DOHH2 (cell line): ENCODE measurements at regions not wholly inside any gene's neighbourhood (a gene's known extent, or its start where the extent isn't known, plus 50 kb on each side); places are given as distances from the start of the nearest gene placed in this dataset.

Experiments
- CTCF ChIP-seq: fragments of 200-600 bp; sonication (generic); IDR thresholded peaks from one replicate; pipeline ENCODE4 v1.5.1; 2014; ENCODE audit warnings: antibody characterized with exemption, mild to moderate bottlenecking, low read depth, low read length; ENCODE audit not compliant: poor library complexity, severe bottlenecking
- EZH2phosphoT487 ChIP-seq: fragments of 200-600 bp; sonication (generic); IDR thresholded peaks from 2 replicates; pipeline ENCODE4 v1.6.1; 2017; ENCODE audit warnings: borderline replicate concordance, mild to moderate bottlenecking, antibody characterized with exemption, low read length, moderate library complexity, mixed read lengths

GRCh38 chr12:78555802-78556201, 308.8 kb upstream of the SYT1 start:
- TF ChIP-seq CTCF: no peak
- TF ChIP-seq EZH2phosphoT487: no peak
